Tibial nerve (tissue), 4 donors: ENCODE measurements at regions not wholly inside any gene's neighbourhood (a gene's known extent, or its start where the extent isn't known, plus 50 kb on each side); places are given as distances from the start of the nearest gene placed in this dataset.
"Not testable (repeated sequence)": the region's sequence is repeated elsewhere in the genome, so short reads cannot be mapped to it uniquely, and the experiment has no call there.

ENCODE experiments used
- DNase-seq, 2 donors: peaks; one replicate each; pipeline ENCODE4 v3.0.0-alpha.2; 2019; ENCODE audit warnings: low spot score in 2 of 2
- H3K27ac ChIP-seq, 4 donors: fragments of 200-600 bp; sonication (generic) in 3 of 4; one replicate each; pipeline ENCODE4 v1.5.1; 2017 to 2019; ENCODE audit warnings: mild to moderate bottlenecking in 1 of 4
- H3K27me3 ChIP-seq, 2 donors: fragments of 200-600 bp; sonication (generic) in 1 of 2; one replicate each; pipeline versions ENCODE4 v1.5.1 to v1.6.0; 2017 to 2019
- H3K36me3 ChIP-seq, 3 donors: fragments of 200-600 bp; sonication (generic); one replicate each; pipeline ENCODE4 v1.5.1; 2018 to 2019
- H3K4me1 ChIP-seq, 4 donors: fragments of 200-600 bp; sonication (generic) in 3 of 4; one replicate each; pipeline ENCODE4 v1.5.1; 2017 to 2019
- H3K4me3 ChIP-seq, 4 donors: fragments of 200-600 bp; sonication (generic) in 3 of 4; one replicate each; pipeline ENCODE4 v1.5.1; 2017 to 2019; ENCODE audit warnings: mild to moderate bottlenecking in 1 of 4, moderate library complexity in 1 of 4
- H3K9me3 ChIP-seq, 4 donors: fragments of 200-600 bp; sonication (generic) in 3 of 4; one replicate each; pipeline ENCODE4 v1.5.1; 2017 to 2019
- EP300 ChIP-seq, 2 donors: sonication (generic); formaldehyde crosslinking; IDR thresholded peaks; one replicate each; pipeline ENCODE4 v1.6.1; 2017; ENCODE audit warnings: antibody characterized with exemption in 2 of 2, mild to moderate bottlenecking in 1 of 2
- POLR2A ChIP-seq, 2 donors: fragments of 450-650 bp; IDR thresholded peaks; one replicate each; pipeline ENCODE4 v1.6.1; 2017; ENCODE audit warnings: antibody characterized with exemption in 2 of 2, mild to moderate bottlenecking in 2 of 2, moderate library complexity in 2 of 2
- WGBS, 2 donors: methylation state at CpG; one replicate each; pipeline ENCODE4 v1.1.5; 2018; 5-methylcytosine and 5-hydroxymethylcytosine counted together
- TF ChIP-seq, protein P1 (sequence below), 5 experiments: fragments of 200-600 bp in 3 of 5; fragments of 450-650 bp in 2 of 5; sonication (generic) in 3 of 5; IDR thresholded peaks; one replicate each; pipeline ENCODE4 v1.5.1; 2016 to 2019; ENCODE audit warnings: antibody characterized with exemption in 5 of 5, mild to moderate bottlenecking in 3 of 5, moderate library complexity in 2 of 5

DNA sequence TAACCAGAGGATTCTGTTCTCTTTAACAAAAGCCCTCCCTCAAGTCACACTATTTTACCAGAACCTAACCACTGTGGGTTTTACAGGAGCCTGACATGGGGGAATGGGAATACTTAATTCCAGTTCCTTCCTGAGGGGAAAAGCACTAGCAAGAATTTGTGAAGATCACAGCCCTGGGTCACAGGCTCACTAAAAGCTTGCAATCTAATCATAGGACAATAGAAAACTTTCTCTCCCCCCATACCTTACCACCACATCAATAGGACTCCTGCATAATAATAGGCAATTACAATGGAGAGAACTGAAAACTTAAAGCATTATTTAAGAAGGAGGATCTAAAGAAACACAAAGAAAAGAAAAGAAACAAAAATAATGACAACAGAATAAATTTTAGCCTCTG is 225.8 kb upstream of the ZNF804A start:
- no peaks in the 10 kb centered on the region for H3K36me3 ChIP-seq
- no peak for TF ChIP-seq EP300 (IDR thresholded peaks at IDR 0.05)
- TF ChIP-seq, protein P1, sequence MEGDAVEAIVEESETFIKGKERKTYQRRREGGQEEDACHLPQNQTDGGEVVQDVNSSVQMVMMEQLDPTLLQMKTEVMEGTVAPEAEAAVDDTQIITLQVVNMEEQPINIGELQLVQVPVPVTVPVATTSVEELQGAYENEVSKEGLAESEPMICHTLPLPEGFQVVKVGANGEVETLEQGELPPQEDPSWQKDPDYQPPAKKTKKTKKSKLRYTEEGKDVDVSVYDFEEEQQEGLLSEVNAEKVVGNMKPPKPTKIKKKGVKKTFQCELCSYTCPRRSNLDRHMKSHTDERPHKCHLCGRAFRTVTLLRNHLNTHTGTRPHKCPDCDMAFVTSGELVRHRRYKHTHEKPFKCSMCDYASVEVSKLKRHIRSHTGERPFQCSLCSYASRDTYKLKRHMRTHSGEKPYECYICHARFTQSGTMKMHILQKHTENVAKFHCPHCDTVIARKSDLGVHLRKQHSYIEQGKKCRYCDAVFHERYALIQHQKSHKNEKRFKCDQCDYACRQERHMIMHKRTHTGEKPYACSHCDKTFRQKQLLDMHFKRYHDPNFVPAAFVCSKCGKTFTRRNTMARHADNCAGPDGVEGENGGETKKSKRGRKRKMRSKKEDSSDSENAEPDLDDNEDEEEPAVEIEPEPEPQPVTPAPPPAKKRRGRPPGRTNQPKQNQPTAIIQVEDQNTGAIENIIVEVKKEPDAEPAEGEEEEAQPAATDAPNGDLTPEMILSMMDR (IDR thresholded peaks at IDR 0.05): no peak
- TF ChIP-seq POLR2A (IDR thresholded peaks at IDR 0.05): no peak
- no peaks in the 10 kb centered on the region for H3K9me3 ChIP-seq
- H3K4me3 ChIP-seq: no peak overlapping the region
- no peak overlapping the region for H3K27ac ChIP-seq
- no peak for DNase-seq
- no peaks in the 10 kb centered on the region for H3K27me3 ChIP-seq
- no peaks in the 10 kb centered on the region for H3K4me1 ChIP-seq

DNA sequence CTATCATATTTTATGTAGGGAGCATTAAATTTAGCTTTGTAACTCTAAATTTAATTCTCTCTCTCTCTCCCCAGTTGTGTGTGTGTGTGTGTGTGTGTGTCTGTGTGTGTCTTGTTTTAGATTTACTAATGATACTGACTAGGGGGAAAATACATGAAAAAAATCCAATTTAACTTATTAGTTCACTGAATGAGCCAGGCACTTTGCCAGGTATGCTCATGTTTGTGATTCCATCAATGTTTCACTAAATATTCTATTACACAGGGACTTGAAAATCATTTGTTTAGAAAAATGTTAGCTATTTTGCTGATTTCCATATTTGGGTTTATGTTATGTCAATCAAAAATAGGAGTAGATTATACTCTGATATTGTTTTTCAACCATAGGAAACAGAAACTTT is 203.7 kb upstream of the ZNF804A start:
- TF ChIP-seq POLR2A (IDR thresholded peaks at IDR 0.05) (no peak), EP300 (IDR thresholded peaks at IDR 0.05) (no peak)
- TF ChIP-seq, protein P1 (IDR thresholded peaks at IDR 0.05): no peak
- Histone ChIP-seq H3K9me3 (peaks cover 0 to 12% (median 0%) of the 10 kb centered on the region in 4 donors), H3K4me1 (no peaks in the 10 kb centered on the region), H3K27me3 (no peaks in the 10 kb centered on the region), H3K36me3 (no peaks in the 10 kb centered on the region), H3K4me3 (no peak overlapping the region), H3K27ac (no peak overlapping the region)
- no peak for DNase-seq

DNA sequence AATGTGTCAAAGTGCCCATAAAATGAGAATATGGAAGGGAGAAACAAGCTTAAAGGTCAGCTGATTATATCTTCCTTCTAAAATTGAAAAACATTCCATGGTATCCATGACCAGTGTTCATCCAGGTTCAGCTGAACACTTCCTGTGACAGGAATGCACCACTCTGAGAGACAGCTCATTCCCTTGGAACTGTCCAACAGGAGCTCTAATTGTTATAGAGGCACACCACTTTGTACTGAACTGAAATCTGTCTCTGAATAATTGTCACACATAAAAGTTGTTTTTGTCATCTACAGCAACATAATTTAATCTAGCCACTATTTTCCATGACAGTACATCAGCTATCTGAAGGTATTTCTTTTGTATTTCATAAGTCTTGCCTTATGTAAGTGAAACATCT is 195.9 kb upstream of the ZNF804A start:
- Histone ChIP-seq H3K36me3 (no peaks in the 10 kb centered on the region), H3K9me3 (no peaks in the 10 kb centered on the region), H3K4me3 (no peak overlapping the region), H3K4me1 (no peaks in the 10 kb centered on the region), H3K27ac (no peak overlapping the region), H3K27me3 (no peaks in the 10 kb centered on the region)
- no peak for DNase-seq
- TF ChIP-seq EP300 (IDR thresholded peaks at IDR 0.05) (no peak), POLR2A (IDR thresholded peaks at IDR 0.05) (no peak)
- TF ChIP-seq, protein P1 (IDR thresholded peaks at IDR 0.05): no peak

DNA sequence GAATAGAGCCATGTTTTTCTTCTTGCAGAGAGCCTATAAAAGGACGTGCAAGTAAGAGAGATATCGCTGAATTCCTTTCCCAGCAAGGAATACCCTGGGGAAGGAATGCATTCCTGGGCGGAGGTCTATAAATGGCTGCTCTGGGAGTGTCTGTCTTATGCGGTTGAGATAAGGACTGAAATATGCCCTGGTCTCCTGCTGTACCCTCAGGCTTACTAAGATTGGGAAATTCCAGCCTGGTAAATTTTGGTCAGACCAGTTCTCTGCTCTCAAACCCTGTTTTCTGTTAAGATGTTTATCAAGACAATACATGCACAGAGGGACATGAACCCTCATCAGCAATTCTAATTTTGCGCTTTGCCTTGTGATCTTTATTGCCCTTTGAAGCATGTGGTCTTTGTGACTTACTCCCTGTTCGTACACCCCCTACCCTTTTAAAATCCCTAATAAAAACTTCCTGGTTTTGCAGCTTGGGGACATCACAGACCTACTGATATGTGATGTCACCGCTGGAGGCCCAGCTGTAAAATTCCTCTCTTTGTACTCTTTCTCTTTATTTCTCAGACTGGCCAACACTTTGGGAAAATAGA is 191.2 kb upstream of the ZNF804A start:
- not testable (repeated sequence) for H3K36me3 ChIP-seq, H3K27me3 ChIP-seq, H3K4me1 ChIP-seq, H3K9me3 ChIP-seq, H3K4me3 ChIP-seq, H3K27ac ChIP-seq, DNase-seq
- 68 to 71% methylated on average over 7 of the region's 7 CpGs for WGBS, 2 donors

DNA sequence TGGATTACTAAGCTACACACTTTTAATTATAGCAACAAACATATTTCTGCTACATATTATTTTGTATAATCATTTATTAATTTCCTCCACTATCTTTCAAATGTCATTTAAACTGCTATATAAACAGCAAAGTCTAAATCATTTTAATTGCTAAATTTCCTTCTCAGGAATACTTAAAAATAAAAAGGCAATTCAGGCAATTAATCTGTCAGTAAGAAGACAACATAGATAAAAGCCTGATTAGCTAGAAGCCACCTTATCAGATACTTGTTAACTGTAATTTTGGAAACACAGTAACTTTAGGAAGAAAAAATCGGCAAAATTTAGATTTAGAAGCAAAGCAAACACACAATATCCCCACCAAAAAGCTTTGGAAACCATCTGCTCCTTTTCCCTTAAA is 188.2 kb upstream of the ZNF804A start:
- Histone ChIP-seq H3K27ac (no peak overlapping the region), H3K36me3 (no peaks in the 10 kb centered on the region), H3K27me3 (no peaks in the 10 kb centered on the region), H3K9me3 (no peaks in the 10 kb centered on the region), H3K4me1 (no peaks in the 10 kb centered on the region), H3K4me3 (no peak overlapping the region)
- TF ChIP-seq POLR2A (IDR thresholded peaks at IDR 0.05) (no peak), EP300 (IDR thresholded peaks at IDR 0.05) (no peak)
- TF ChIP-seq, protein P1 (IDR thresholded peaks at IDR 0.05): no peak
- 80 to 85% methylated on average over 1 of the region's 1 CpG for WGBS, 2 donors
- no peak for DNase-seq

DNA sequence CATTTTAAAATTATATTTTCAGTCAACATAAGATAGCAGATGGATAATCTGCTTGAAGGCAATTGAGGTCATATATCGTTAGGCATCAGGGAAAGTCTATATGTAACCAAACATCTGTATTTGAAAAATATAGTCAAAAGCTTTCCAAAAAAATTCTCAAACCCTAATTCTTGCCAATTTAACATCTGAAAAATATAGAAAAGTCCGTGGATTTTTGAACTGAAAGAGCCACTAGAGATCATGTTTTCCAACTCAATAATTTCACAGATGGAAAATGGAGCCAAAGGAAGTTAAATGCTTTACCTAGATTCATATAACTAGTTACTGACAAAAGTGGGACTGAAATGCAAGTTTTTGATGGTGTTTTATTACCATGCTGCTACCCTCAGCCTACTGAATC is 185.1 kb upstream of the ZNF804A start:
- Histone ChIP-seq H3K9me3 (no peaks in the 10 kb centered on the region), H3K4me1 (no peaks in the 10 kb centered on the region), H3K4me3 (no peak overlapping the region), H3K27ac (no peak overlapping the region), H3K27me3 (no peaks in the 10 kb centered on the region), H3K36me3 (no peaks in the 10 kb centered on the region)
- TF ChIP-seq, protein P1 (IDR thresholded peaks at IDR 0.05): no peak
- no peak for TF ChIP-seq POLR2A (IDR thresholded peaks at IDR 0.05)
- TF ChIP-seq EP300 (IDR thresholded peaks at IDR 0.05): no peak
- 66 to 80% methylated on average over 2 of the region's 2 CpGs for WGBS, 2 donors
- DNase-seq: no peak
